NCI-H187 (cell line): ENCODE measurements at regions not wholly inside any gene's neighbourhood (a gene's known extent, or its start where the extent isn't known, plus 50 kb on each side); places are given as distances from the start of the nearest gene placed in this dataset.
"Not testable (repeated sequence)": the region's sequence is repeated elsewhere in the genome, so short reads cannot be mapped to it uniquely, and the experiment has no call there.

Experiments used
- DNase-seq, 2 experiments: peaks; one replicate each; lab custom pipeline; 2025; lab: John Stamatoyannopoulos, UW

- no peak for DNase-seq
Measured at GRCh38 chr9:82911996-82912395, 150.9 kb downstream of the RASEF start.

GRCh38 chr9:82912645-82913044 lies 150.3 kb downstream of the RASEF start:
- no peak for DNase-seq

GRCh38 chr9:82916238-82916637 lies 146.7 kb downstream of the RASEF start:
- DNase-seq = not testable (repeated sequence)

- DNase-seq = no peak
Measured at GRCh38 chr9:82920154-82920553, 142.8 kb downstream of the RASEF start.

GRCh38 chr9:82922686-82923085 lies 140.3 kb downstream of the RASEF start:
- no peak for DNase-seq

GRCh38 chr9:82923092-82923911 lies 139.6 kb downstream of the RASEF start:
- DNase-seq = peak; percentile 80 to 89

- DNase-seq = no peak
Measured at GRCh38 chr9:82923912-82924605, 138.9 kb downstream of the RASEF start.
